ENCODE measurements at regions not wholly inside any gene's neighbourhood (a gene's known extent, or its start where the extent isn't known, plus 50 kb on each side); places are given as distances from the start of the nearest gene placed in this dataset.

DNA sequence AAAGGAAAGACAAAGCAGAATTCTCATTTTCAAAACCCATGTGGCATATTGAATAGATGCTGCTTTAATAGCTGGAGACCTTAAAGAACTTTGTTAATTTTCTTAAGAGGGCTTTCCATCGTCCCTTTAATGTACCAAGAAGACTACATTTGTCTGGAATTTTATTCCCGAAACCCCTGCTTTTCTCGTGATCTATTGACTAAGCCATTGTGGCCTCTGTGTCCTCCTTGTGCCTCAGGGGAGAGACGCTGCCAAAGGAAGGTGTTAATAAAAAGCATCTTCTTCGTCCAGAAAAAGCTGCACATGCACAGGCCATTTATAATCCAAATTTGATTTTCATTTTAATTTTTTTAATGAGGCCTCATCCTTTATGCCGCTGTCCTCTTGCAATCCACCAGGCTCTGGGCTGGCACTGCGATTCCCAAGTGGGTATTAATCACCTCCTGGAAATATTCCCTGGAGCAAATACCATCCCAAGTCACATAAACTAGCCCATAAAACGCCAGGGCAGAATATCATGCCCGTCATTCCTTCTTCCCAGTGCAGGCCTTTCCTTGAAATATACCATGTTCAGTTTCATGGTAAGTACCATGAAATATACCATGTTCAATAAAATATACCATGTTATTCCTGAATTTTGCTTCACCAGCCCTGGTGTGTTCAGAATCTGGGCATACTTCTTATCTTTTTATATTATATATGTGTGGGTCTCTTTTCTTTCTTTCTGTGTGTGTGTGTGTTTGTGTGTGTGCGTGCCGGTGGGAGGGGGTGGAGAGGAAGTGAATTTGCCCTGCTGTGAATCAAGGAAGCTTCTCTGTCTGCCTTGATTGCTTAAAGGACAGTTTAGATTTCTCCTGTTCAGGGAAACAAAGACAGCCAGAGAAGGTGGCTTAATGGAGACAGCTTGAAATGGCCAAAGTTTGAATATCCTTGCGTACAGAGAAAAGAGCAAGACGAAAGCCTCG is 147.6 kb downstream of the PHETA1 start:
- no peak for DNase-seq

DNA sequence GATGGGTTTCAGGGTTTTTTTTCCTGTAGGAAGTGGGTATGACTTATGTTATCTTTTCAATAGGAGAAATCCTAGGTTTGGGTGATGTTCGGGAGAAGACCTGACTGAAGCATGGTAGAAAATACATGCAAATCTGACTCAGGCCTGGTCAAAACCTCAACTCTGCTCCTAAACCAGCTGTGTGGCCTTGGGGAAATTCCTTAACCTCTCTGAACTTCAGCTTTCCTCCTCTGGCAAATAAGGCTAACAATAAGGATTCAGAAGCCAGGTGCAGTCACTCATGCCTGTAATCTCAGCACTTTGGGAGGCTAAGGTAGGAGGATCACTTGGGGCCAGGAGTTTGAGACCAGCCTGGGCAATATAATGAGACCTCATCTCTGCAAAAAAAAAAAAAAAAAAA is 148.5 kb downstream of the PHETA1 start:
- no peak for DNase-seq

DNA sequence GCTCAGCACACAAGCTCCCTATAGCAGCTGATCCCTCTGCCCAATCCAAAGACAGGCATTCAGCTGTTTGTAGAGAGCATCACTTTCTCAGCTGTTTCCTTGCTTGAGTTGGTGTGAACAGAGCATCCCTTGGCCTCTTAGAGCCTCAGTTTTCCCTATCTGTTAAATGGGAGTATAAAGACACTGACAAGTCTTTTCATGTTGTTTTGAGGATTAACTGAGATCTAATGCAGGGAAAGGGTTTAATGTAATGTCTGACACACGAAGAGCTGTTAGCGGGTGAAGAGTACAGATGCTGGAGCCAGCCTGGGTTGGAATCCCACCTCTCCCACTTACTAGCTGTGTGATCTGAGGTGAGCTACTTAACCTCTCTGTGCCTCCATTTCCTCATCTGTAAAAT is 149.5 kb downstream of the PHETA1 start:
- no peak for DNase-seq

DNA sequence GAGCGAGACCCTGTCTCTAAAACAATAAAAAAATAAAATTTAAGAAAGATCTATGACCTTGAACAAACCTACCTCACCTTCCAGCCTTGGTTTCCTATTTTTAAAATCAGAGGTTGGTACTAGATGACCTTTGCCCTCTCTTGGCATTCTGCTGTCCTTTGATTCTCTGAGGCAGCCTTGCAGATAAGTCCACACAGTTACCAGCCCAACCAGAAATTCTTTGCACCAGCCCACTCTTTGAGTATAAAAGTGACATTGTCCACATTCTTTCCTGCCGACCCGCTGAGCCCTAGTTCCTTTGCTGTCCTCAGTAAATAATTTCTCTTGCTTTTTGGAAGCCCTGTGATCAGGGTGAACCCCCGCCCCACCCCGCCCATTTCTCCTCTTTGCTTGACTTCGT is 150.4 kb downstream of the PHETA1 start:
- DNase-seq = no peak

DNA sequence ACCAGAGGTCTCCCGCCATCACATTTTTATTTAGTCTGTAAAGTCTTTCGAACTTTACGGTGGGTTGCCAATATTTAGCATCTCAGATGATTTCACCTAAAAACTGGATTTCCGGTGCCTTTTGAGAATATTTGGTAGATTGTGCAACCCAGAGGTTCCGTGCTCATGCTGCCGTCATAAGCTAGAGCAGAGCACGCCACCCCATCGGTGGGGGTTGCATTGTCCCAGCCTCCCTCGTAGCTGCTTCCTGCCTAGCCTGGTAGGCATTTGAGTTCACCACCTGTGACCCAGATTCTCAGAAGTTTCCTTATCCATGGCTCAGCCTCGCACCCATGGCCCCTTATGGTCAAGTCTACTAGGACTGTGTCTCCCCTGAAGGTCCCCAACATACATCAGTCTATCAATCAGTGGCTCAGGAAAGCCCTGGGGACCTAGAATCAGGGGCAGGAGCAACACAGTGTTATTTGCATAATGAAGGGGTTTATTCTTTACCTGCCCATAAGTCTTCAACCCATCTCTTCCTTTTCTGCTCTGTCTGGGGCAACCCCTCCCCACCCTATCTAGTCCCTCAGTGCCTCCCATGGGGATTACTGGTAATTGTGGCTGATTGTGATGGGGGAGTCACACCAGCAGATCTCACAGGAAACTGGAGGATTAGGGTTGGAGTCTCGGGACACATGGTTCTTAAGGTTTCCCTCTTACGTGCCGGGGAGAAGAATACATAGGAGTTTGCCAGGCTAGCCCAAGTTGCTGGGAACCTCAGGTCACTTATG is 152.3 kb downstream of the PHETA1 start:
- DNase-seq = no peak

DNA sequence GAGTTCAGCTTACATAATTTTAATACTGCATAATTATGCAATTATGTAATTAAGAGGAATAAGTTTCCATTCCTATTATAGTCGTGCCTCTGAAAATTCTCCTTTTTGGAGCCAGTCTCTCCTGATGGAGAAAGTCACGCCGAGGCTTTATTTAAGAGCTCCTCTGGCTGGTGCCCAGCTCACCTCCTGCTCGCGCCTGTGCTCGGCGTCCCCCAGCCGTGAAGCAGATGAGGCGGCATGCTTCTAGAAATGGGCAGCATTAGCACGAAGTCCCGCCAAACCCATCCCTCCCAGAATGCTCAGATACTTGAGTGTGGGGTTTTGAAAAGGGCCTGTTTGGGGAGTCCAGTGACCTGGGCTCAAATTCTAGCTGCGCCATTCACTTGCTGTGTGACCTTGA is 153.0 kb downstream of the PHETA1 start:
- no peak for DNase-seq

DNA sequence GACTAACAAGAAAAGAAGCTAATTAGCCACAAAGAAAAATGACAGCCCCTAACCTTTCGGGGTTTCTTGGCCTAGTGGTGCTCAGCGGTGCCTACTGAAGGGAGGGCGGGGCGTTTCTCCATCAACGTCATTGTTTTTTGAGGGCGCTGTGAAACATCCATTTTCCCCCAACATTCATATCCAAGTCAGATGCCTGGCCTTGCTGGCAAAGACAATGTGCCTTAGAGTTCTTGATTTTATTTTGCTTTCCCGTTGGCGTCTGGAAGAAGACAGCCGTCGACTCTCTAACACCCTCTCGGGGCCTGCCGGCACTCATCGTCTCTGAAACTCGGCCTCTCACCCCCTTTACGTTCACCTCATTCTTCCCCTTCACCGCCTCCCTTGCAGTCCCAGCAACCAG is 154.5 kb downstream of the PHETA1 start:
- no peak for DNase-seq

DNA sequence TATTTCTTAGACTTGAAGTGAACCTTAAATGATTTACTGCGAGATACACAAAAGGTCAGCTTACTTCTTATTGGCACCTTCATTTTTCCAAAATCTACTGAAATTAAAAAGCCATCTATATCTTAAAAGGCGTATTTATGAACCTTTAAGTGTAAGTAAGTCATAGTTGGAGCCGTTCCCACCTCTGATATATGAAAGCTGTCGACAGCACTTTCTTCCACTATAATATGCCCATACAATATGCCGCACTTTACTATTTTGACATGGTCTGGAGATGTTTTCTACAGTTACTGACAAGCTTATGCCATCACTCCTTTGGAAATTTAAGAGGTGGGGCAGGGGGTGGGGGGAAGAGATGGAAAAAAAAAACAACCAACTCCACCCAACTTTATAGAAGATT is 155.3 kb downstream of the PHETA1 start:
- no peak for DNase-seq

DNA sequence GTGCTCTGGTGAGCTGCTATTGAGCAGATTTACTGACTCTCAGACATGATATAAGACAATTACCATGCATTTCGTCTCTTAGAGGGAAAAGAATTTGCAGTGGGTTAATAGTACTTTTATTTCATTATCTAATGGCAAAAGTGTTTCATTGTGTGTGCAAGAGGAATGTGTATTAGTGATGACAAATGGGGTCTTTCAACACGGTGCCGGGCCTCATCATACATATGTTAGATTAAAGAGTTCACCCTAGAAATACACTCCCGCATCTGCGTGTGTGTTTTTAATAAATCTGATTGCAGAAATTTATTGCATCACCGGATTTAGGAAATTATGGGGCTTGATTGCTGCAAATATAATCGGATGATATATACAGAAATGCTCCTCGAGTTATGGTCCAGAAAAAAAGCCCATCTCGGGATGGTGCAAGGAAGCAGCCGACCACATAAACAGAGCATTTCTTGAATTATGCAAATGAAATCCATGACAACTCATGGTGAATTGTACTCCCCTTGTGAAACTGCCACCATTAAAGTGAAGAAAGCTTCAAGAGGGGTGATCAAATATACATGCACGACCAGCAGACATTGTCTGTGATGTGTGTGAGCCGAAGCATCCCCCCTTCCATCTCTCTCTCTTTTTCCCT is 156.0 kb downstream of the PHETA1 start:
- no peak for DNase-seq

DNA sequence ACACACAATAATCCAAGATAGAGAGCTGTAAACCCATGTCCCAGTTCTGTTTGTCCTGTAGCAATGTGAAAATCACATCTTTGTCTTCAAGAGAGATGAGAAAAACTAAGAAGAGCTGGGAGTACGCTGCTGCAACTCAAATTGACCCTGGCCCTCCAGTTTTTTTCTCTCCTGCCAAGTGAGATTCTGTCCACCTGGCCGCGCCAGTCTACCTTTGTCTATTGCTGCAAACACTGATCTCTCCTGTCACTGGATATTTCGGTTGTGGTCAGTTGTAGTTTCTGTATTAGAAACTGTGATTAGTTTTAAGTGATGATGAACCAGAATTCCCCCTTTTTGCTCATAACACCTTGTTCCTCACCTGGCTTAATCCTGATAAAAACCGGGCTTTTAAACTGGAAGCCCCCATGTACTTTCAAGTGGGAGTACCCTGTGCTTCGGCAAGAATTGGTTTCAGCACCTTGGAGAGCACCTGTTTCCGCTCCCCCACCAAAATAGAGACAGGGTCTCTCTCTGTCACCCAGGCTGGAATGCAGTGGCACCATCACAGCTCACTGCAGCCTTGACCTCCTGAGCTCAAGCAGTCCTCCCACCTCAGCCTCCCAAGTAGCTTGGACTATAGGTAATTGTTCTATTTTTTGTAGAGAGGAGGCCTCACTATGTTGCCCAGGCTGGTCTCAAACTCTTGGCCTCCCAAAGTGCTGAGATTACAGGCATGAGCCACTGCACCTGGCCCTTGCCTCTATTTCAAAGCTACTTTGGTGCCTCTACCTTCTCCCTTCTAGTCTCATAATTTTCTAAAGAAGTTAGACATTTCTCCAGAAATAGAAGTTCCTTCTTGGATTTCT is 156.8 kb downstream of the PHETA1 start:
- DNase-seq = no peak

DNA sequence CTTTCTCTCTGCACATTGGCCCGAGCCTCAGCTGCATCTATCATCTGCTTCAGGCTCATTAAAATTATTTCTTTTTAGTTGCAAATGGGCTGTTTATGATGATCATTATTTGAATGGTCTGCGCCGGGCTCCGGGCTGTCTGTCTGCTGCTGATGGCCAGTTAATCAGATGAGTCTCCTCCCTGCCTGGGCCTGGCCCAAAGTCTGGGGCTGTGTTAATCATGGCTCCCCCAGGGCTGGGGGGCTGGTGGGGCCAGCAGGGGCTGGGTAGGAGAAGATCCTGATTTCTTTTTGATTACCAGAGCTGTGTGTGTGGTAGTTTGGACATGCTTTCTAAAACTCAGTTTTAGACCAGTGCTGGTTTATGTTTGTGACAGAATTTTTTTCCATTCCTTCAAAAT is 159.1 kb downstream of the PHETA1 start:
- no peak for DNase-seq

DNA sequence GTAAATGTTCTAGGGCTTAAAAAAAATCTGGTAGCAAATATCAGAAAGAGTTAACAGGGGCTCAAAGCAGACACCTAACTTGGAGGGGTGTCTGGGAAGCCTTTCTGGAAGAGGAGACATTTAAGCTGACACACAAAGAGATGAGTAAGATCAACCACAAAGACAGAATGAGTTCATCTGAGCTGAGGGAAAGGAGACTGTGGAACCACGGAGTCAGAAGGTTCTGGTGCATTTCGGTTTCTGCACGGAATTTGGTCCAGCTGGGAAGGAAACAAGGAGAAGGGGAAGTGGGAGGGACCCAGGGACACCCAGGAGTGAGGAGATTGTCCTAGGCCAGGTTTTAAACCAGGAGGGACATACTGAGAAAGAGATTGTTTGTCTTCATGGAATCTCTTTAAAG is 161.1 kb downstream of the PHETA1 start:
- DNase-seq = no peak

DNA sequence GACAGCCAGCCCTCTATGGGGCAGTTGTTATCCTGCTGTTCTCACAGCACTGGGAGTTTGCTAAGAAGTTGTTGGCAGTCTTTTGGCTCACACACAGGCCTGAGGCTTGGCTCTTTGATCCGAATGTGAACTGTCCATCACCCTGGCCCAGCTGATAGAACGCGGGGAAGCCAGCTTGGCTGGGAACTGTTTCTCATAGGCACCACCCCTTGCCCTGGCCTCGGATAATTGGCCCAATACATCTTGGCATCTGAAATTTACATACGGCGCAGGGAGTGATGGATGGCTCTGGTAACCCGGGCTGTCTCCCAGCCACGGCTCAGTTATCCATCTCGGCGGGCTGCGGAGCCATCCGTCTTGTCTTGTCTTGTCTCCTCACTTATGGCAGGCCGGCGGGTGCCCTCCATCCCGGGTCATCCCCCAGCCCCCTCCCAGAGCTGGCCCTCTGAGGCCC is 164.1 kb downstream of the PHETA1 start:
- no peak for DNase-seq

DNA sequence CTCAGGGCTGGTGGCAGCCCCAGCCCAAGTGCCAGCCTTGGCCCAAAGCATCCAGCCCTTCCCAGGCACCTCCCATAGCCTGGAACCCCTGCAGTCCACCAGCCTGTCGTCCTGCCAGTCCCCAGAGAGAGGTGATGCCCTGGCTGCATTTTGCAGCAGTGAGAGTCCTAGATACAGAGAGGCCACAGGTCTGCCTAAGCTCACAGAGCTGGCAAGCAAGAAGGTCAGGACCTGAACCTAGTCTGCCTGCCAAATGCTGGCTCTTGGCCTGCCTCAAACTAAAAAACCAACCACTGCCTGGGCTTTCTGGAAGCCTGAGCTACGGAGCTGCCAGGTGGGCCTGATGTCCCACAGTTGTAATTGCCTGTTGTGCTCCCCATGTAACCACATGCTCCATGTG is 164.9 kb downstream of the PHETA1 start:
- DNase-seq = no peak

DNA sequence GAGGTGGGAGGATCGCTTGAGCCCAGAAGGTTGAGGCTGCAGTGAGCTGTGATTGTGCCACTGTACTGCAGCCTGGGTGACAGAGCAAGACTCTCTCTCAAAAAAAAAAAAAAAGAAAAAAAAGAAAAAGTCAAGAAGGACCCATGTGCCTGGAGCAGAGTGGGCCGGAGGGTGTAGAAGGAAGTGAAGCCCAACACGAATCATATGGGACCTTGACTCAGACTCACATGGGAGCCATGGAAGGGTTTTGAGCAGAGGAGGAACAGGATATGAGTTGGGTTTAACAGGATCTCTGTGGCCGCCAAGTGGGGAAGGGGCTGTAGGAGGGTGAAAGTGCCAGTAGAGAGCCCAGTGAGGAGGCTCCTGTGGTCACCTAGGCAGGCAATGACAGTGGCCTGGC is 165.4 kb downstream of the PHETA1 start:
- DNase-seq = no peak

DNA sequence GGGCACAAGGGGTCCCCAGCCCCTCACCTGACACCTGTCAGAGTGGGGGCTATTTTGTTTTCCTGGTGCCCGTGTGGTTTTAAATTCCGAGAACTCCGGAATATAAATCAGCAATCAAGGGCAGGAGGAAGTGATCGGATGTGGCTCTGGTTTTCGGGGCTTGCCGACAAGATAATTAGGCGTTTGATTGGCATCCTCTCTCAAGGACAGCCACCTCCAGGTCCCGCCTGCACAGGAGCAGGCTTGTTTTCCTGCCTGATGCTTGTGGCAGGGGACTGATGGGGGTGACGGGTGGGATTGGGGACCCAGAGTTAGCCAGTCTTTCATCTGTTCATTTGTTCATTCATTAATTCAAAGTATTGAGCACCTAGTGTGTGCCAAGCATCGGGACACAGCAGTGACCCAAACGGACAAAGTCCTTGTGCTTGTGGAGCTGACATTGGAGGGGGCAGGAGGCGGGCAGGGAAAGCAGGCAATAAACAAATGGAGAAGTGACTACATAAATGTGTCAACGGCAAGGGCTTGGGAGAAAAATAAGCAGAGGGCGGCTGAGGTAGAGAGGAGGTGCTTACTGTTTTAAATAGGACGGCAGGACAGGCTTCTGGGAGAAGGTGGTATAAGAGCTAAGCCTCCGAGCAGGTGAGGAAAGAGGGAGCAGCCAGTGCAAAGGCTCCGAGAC is 166.5 kb downstream of the PHETA1 start:
- no peak for DNase-seq

DNA sequence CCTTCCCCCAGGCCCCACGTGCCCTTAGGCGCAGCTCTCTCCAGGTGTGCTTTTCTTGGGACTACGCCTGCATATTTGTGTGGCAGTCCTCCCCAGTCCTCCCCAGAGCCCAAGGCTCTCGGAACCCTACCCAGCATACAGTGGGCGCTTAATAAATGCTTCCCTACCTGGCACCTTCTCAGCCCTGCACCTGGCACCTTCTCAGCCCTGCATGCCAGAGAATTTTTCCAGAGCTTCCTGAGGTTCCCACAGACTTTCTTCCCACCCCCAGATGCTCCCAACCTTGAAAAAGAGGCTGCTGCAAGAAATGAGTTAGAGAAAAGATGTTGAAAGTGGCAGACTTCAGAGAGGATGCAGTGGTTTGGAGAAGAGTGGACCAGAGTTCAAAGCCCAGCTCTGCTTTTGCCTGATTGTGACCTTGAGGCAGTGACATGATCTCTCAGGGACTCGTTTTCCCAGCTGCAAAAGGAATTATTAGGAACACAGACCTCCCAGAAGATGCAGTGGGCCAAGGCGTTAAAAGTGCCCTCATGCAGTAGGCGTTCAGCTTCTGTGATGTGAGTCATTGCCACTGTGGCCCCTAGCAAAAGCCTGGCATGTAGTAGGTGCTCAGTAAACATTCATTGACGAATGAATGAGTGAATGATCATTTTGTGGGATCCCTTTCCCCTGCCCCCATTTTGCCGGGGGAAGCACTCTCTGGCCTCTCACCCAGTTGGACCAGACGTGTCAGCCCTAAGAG is 167.2 kb downstream of the PHETA1 start:
- DNase-seq = no peak

DNA sequence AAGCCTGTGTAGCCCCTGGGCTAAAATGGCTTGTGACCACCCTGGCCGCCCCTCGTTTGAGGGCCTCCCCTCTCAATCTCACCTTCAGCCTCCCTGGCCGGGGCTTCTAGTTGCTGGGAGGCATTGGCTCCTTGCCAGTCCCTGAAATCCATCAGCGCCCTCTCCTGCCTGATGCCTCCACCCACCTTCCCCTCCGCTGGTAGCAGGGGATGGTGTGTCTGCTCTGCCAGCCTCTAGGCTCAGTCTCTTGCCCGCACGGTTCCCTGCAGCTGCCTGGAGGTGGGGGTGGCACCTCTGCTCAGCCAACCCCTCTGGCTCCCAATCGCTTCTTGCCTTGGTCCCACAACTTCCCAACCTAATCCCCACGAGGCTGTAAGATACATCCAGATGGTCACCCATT is 167.9 kb downstream of the PHETA1 start:
- no peak for DNase-seq

DNA sequence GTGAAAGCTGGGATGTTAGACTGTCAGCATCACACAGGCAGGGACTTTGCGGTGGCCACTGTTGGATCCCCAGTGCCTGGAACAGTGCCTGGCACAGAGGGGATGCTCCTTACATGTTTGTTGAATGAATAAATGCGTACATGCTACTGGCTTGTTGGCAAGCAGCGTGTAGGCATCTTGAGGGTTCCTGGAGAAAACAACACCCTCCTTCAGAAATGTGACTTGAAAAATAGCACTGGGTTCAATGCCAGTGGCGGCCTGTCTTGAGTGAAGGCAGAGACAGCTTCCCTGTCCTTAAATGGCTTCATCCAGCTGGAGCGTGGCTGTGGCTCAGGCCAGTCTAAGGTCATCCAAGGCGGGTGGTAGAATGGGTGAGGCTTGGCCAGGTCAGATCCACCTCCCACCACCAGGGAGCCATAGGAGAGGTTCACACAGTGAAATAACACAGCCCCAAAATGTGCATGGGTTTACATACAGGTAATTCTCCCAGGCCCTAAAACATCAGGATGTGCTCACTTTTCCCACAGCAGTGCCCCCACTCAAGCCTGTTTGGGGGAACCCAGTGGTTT is 171.4 kb downstream of the PHETA1 start:
- DNase-seq = no peak

DNA sequence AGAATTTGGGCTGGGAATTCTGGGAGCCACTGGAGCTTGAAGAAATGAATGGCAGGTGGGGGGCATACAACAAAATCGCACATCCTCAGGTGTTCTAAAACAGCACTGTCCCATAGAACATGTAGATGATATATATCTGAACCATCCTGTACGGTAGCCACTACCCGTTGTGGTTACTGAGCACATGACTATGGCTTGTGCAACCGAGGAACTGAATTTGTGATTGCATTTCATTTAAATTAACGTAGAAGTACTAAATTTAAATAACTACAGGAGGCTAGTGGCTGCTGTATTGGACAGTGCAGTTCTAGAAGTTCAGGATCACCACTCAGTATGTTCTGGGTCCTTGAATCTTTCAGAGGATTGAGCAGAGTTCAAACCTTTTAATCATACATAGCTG is 172.4 kb downstream of the PHETA1 start:
- DNase-seq = no peak

DNA sequence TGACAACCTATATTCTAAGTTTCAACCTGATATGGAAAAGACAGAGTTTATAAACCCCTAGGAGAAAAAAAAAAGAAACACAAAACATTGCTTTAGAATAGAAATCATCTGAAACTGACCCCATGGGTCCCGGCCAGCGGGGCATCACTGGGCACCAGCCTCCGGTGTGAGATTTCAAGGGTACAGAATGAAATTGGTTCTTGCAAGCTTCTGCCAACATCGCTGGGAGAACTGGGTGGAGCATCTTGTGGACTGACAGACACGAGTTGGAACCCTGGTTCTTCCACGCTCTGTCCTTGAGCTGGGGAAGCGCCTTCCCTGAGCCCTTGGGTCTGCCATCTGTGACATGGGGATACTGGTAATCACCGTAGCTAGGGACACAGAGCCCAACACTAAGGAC is 173.6 kb downstream of the PHETA1 start:
- DNase-seq = no peak

All from effector CD8-positive, alpha-beta T cell (primary cell).